Activated CD4-positive, alpha-beta memory T cell treated with anti-CD3 and anti-CD28 coated beads, Interleukin-2, amount 10 ng/mL, durations not matched to agents 7 days and 5 days (primary cell): ENCODE measurements at regions not wholly inside any gene's neighbourhood (a gene's known extent, or its start where the extent isn't known, plus 50 kb on each side); places are given as distances from the start of the nearest gene placed in this dataset.
"Not testable (repeated sequence)": the region's sequence is repeated elsewhere in the genome, so short reads cannot be mapped to it uniquely, and the experiment has no call there.

Source experiments
- CTCF ChIA-PET: fragments of 350-600 bp; sonication (Branson Sonifier 250); formaldehyde crosslinking; loops from one replicate; lab custom pipeline; 2021; ENCODE audit warnings: antibody characterized with exemption, inconsistent platforms; lab: Charles Lee
- POLR2A ChIA-PET: fragments of 350-600 bp; sonication (Branson Sonifier 250); formaldehyde crosslinking; loops from one replicate; lab custom pipeline; 2021; ENCODE audit warnings: antibody characterized with exemption; lab: Charles Lee
- DNase-seq: peaks from one replicate; pipeline ENCODE4 v3.0.0-alpha.2; 2020
- H3K27ac Mint-ChIP-seq: one replicate; pipeline ENCODE4 v1.8.0; 2021; ENCODE audit warnings: mild to moderate bottlenecking, mixed read lengths
- H3K27me3 Mint-ChIP-seq: one replicate; pipeline ENCODE4 v1.8.0; 2021; ENCODE audit warnings: mixed read lengths
- H3K36me3 Mint-ChIP-seq: one replicate; pipeline ENCODE4 v1.8.0; 2021; ENCODE audit warnings: low read depth, mixed read lengths
- H3K4me1 Mint-ChIP-seq: one replicate; pipeline ENCODE4 v1.8.0; 2021; ENCODE audit warnings: mixed read lengths
- H3K4me3 Mint-ChIP-seq: one replicate; pipeline ENCODE4 v1.8.0; 2021; ENCODE audit warnings: mild to moderate bottlenecking, mixed read lengths
- H3K9me3 Mint-ChIP-seq: one replicate; pipeline ENCODE4 v1.8.0; 2021; ENCODE audit warnings: mixed read lengths

DNA sequence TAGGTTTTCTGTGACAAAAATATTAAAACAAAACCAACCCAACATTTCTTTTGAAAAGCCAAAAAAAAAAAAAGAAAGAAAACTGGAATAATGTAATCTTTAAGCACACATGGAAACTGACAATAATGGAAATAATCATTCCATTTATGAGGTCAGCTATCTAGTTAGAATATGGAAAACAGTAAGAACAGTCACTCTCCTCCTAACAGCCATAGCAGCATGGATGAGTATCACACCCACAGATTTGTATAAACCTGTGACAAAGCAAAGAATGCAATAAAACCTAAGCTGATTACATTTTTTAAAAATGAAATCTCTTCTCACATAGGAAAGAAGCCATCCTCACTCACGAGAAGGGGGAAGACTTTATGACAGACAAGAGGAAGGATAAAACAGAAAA, 437.8 kb downstream of the NYAP2 start:
- no peak overlapping the region for H3K27ac Mint-ChIP-seq
- ChIA-PET CTCF (no interaction called here), POLR2A (no interaction called here)
- no peak for DNase-seq
- H3K36me3 Mint-ChIP-seq = no peaks in the 10 kb centered on the region
- H3K4me3 Mint-ChIP-seq = no peak overlapping the region
- no peaks in the 10 kb centered on the region for H3K9me3 Mint-ChIP-seq
- no peaks in the 10 kb centered on the region for H3K27me3 Mint-ChIP-seq
- no peaks in the 10 kb centered on the region for H3K4me1 Mint-ChIP-seq

DNA sequence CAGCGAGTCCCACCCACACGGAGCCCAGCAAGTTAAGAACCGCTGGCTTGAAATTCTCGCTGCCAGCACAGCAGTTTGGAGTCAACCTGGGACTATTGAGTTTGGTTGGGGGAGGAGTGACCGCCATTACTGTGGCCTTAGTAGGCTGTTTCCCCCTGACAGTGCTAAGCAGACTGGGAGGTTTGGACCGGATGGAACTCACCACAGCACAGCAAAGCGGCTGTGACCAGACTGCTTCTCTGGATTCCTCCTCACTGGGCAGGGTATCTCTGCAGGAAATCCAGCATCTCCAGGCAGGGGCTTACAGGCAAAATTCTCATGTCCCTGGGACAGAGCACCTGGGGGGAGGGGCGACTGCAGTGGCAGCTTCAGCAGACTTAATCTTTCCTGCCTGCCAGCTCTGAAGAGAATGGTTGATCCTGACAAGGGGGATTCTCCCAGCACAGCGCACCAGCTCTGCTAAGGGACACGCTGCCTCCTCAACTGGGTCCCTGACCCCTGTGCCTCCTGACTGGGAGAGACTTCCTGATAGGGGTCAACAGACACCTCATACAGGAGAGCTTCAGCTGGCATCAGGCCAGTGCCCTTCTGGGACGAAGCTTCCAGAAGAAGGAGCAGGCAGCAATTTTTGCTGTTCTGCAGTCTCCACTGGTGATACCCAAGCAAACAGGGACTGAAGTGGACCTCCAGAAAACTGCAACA, 425.4 kb downstream of the NYAP2 start:
- Mint-ChIP-seq H3K4me3 (no peak overlapping the region), H3K27me3 (no peaks in the 10 kb centered on the region), H3K36me3 (no peaks in the 10 kb centered on the region), H3K9me3 (peaks cover 2% of the 10 kb centered on the region), H3K27ac (no peak overlapping the region), H3K4me1 (no peaks in the 10 kb centered on the region)
- DNase-seq = no peak
- ChIA-PET POLR2A (no interaction called here), CTCF (no interaction called here)

DNA sequence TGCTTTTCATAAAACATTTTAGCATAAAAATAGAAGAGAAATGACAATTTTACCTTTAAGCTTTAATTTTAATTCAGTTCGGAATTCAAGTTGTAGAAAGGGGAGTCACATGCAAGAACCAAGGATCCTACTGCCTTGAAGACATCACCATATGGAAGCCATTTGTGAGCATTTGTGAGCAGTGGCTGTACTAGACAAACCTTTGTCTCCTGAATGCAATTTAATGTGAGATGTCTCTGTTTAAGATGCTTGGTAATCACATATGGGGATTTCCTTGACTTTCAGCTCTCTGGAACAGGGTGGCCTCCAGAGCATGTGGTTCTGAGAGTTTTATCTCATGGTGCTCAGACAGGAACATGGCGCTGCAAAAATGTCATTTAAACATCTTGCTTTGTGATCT, 421.8 kb downstream of the NYAP2 start:
- no peak overlapping the region for H3K27ac Mint-ChIP-seq
- H3K4me1 Mint-ChIP-seq = no peaks in the 10 kb centered on the region
- H3K4me3 Mint-ChIP-seq = no peak overlapping the region
- DNase-seq = no peak
- CTCF ChIA-PET = no interaction called here
- H3K9me3 Mint-ChIP-seq = peaks cover 2% of the 10 kb centered on the region
- no peaks in the 10 kb centered on the region for H3K27me3 Mint-ChIP-seq
- POLR2A ChIA-PET = no interaction called here
- no peaks in the 10 kb centered on the region for H3K36me3 Mint-ChIP-seq

DNA sequence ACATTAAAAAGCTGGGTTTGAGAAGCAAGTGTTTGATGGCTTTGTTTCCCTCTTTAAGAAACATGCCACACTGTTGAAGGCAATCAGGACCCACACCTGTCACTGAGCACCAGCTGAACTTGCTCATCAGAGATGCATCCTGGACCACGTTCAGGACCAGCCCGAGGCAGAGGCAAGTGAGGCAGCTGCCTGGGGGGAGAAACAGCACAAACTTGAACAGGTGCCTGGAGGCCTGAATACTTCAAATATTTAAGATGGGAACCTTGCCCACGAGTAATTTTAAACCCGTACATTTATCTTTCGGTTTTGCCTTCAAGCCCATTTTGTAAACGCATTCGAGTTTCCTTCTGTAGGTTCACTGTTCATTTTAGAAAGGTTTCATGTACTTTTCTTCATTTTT, 421.3 kb downstream of the NYAP2 start:
- POLR2A ChIA-PET = no interaction called here
- Mint-ChIP-seq H3K4me3 (no peak overlapping the region), H3K4me1 (no peaks in the 10 kb centered on the region), H3K27me3 (no peaks in the 10 kb centered on the region), H3K9me3 (peaks cover 2% of the 10 kb centered on the region), H3K36me3 (no peaks in the 10 kb centered on the region), H3K27ac (no peak overlapping the region)
- no peak for DNase-seq
- CTCF ChIA-PET = no interaction called here

DNA sequence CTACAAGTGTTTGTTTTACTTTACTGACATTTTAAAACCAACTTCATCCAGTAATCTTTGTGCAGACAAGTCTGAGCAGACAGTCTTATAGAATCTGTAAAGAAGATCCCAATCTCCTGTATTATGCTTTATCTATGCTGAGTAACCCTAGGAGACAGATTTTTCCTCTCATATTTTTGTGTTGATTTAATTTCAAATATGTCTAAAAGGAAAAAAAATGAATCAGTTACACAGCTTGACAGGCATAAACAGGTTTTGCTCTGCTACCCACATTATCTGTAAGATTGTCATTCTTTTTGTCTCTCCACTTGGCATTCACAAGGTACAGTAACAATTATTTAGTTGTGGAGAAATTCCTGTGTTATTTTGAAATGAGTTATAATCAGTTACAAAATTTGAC, 415.0 kb downstream of the NYAP2 start:
- Mint-ChIP-seq H3K27me3 (no peaks in the 10 kb centered on the region), H3K27ac (no peak overlapping the region), H3K4me1 (no peaks in the 10 kb centered on the region), H3K4me3 (no peak overlapping the region), H3K9me3 (no peaks in the 10 kb centered on the region), H3K36me3 (no peaks in the 10 kb centered on the region)
- POLR2A ChIA-PET = no interaction called here
- CTCF ChIA-PET = no interaction called here
- no peak for DNase-seq

DNA sequence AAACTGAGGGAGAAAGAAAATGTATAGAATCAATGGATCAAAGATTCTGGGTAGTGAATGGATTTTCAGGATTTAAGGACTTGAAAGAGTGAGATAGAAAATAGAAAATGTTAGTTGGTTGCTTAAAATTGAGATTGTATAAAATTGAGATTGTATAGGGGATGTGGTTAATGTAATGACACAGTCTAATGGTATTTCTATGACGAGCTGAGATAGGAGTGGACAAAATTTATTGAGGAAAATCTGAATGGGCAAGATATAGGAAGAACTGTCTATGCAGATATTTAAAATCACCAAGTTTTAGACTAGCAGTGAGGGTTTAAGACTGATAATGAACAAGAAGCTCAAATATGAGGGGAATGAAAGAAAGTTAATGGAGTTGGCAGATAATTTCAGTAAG, 406.6 kb downstream of the NYAP2 start:
- H3K4me1 Mint-ChIP-seq = no peaks in the 10 kb centered on the region
- no peak overlapping the region for H3K4me3 Mint-ChIP-seq
- CTCF ChIA-PET = no interaction called here
- H3K36me3 Mint-ChIP-seq = no peaks in the 10 kb centered on the region
- H3K27me3 Mint-ChIP-seq = no peaks in the 10 kb centered on the region
- H3K27ac Mint-ChIP-seq = no peak overlapping the region
- POLR2A ChIA-PET = no interaction called here
- no peak for DNase-seq
- H3K9me3 Mint-ChIP-seq = no peaks in the 10 kb centered on the region

DNA sequence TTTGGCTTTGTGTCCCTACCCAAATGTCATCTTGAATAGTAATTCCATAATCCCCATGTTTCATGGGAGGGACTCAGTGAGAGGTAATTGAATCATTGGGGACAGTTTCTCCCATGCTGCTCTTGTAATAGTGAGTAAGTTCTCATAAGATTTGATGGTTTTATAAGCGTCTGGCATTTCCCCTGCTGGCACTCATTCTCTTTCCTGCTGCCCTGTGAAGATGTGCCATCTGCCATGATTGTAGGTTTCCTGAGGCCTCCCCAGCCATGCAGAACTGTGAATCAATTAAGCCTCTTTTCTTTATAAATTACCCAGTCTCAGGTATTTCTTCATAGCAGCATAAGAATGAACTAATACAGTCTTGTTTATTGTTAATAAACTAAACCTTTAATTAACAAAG, 402.6 kb downstream of the NYAP2 start:
- H3K4me3 Mint-ChIP-seq, H3K9me3 Mint-ChIP-seq, DNase-seq, H3K4me1 Mint-ChIP-seq, CTCF ChIA-PET, H3K36me3 Mint-ChIP-seq, H3K27ac Mint-ChIP-seq, POLR2A ChIA-PET, H3K27me3 Mint-ChIP-seq: not testable (repeated sequence)

DNA sequence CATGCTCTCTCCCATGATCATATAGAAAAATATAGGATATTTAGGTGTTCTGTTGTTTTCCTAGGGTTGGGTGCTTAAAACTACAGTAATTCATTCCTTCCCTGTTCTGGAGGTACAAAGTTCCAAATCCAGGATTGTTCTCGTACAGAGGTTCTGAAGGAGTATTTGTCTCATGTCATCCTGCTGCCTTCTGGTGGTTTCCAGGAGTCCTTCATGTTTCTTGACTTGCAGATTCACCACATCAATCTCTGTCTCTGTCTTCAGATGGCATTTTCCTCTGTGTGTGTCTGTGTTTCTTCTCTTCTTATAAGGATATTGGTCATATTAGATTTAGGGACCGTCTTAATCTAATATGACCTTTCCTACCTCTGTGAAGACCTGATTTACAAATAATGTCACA, 397.9 kb downstream of the NYAP2 start:
- H3K4me3 Mint-ChIP-seq = no peak overlapping the region
- H3K27me3 Mint-ChIP-seq = no peaks in the 10 kb centered on the region
- H3K27ac Mint-ChIP-seq = no peak overlapping the region
- DNase-seq = no peak
- ChIA-PET POLR2A (no interaction called here), CTCF (no interaction called here)
- no peaks in the 10 kb centered on the region for H3K9me3 Mint-ChIP-seq
- no peaks in the 10 kb centered on the region for H3K4me1 Mint-ChIP-seq
- no peaks in the 10 kb centered on the region for H3K36me3 Mint-ChIP-seq

DNA sequence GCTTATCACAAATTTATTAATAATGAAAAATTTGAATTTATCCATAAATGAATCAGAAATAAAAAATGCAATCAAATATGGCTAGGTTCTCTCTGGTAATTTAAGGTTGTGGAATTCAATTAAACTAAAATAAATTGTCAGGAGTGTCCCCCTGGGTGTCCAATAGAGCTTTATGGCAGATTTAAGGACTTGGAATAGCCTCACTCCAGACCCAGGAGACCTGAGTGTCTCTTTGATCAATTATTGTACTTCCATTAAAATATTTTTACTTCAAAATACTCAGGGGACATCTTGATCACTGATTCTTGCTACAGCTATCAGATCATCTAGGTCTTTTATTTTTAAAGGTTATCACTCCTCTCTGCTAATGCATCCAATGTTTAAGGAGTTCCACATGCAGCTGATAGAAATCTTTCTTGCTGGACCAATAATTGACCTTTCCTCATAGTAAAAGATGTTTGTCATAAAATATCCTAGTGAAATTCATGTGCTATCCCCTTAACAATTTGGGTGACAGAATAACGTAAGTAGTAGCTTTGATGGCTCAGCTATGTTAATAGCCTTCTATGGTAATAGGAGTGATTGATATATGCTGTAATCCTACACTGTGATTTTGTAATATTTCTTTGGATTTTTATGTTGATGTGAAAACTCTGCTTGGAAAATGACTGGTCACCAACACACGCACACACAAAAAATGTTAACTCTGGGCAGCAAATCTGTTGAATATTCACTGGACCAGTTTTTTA, 395.3 kb downstream of the NYAP2 start:
- POLR2A ChIA-PET = no interaction called here
- Mint-ChIP-seq H3K4me1 (no peaks in the 10 kb centered on the region), H3K27ac (no peak overlapping the region), H3K27me3 (no peaks in the 10 kb centered on the region), H3K4me3 (no peak overlapping the region), H3K36me3 (no peaks in the 10 kb centered on the region), H3K9me3 (no peaks in the 10 kb centered on the region)
- no peak for DNase-seq
- CTCF ChIA-PET = no interaction called here

DNA sequence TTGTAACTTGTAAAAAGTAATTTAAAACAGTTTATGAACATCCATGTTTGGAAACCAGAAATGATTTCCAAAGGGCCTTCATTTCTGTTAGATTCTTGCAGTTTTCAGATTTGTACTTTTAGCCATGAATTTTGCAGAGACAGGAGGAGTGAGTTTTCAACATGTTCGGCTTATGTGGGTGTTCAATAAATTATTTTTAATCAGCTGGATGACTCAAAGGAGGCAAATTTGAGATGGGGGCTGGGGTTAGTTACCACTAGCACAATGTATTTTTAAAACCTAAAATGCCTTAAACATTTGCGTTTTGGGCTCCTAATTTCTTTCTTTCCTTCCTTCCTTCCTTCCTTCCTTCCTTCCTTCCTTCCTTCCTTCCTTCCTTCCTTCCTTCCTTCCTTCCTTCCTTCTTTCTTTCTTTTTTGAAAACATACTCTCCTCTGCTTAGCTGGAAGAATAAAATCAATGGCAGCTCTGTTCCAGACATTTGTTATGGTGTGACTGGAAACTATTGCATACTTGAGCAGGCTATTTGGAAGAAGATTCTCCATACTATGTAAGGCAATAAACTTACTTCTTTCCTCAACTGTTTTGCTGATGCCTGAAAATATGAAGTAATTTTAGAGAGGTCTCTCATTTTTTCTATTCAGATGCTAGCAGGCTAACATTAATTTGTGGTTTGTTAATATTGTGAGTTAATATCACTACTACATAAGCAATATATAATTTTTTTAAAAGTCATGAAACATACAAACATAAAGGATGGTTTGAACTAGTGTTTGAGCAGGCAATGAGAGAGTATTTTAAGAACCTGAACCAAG, 394.4 kb downstream of the NYAP2 start:
- no peak overlapping the region for H3K4me3 Mint-ChIP-seq
- no peaks in the 10 kb centered on the region for H3K9me3 Mint-ChIP-seq
- ChIA-PET CTCF (no interaction called here), POLR2A (no interaction called here)
- H3K27ac Mint-ChIP-seq = no peak overlapping the region
- H3K36me3 Mint-ChIP-seq = no peaks in the 10 kb centered on the region
- H3K27me3 Mint-ChIP-seq = no peaks in the 10 kb centered on the region
- H3K4me1 Mint-ChIP-seq = no peaks in the 10 kb centered on the region
- no peak for DNase-seq

DNA sequence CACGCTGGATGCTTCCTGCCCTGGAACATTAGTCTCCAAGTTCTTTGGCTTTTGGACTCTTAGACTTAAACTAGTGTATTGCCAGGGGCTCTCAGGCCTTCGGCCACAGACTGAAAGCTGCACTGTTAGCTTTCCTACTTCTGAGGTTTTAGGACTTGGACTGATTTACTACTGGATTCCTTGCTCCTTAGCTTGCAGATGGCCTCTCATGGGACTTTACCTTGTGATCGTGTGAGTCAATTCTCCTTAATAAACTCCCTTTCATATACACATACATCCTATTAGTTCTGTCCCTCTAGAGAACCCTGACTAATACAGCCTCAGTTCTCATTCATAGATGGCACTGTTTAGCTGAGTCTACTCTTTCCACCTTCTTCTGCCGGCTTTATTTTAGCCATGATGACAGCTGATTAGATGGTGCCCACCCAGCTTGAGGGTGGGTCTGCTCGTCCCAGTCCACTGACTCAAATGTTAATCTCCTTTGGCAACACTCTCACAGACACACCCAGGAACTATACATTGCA, 389.1 kb downstream of the NYAP2 start:
- Mint-ChIP-seq H3K4me1 (no peaks in the 10 kb centered on the region), H3K27ac (no peak overlapping the region), H3K27me3 (no peaks in the 10 kb centered on the region), H3K4me3 (no peak overlapping the region), H3K36me3 (no peaks in the 10 kb centered on the region), H3K9me3 (no peaks in the 10 kb centered on the region)
- CTCF ChIA-PET = no interaction called here
- POLR2A ChIA-PET = no interaction called here
- no peak for DNase-seq

DNA sequence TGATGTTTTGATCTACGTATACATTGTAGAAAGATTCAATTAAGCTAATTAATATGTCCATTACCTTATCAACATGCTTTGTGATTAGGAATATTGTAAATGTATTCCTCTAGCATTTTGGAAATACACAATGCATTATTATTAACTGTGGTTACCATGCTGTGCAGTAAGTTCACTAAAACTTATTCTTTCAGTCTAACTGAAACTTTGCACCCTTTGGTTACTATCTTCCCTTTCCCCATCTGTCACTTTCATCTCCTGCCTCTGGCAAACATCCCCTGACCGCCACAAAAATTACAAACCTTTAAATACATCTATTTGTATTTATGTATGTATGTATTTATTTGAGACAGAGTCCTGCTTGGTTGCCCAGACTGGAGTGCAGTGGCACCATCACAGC, 388.0 kb downstream of the NYAP2 start:
- POLR2A ChIA-PET = no interaction called here
- H3K9me3 Mint-ChIP-seq = no peaks in the 10 kb centered on the region
- H3K27me3 Mint-ChIP-seq = no peaks in the 10 kb centered on the region
- H3K27ac Mint-ChIP-seq = no peak overlapping the region
- no peaks in the 10 kb centered on the region for H3K4me1 Mint-ChIP-seq
- no peaks in the 10 kb centered on the region for H3K36me3 Mint-ChIP-seq
- DNase-seq = no peak
- CTCF ChIA-PET = no interaction called here
- no peak overlapping the region for H3K4me3 Mint-ChIP-seq

DNA sequence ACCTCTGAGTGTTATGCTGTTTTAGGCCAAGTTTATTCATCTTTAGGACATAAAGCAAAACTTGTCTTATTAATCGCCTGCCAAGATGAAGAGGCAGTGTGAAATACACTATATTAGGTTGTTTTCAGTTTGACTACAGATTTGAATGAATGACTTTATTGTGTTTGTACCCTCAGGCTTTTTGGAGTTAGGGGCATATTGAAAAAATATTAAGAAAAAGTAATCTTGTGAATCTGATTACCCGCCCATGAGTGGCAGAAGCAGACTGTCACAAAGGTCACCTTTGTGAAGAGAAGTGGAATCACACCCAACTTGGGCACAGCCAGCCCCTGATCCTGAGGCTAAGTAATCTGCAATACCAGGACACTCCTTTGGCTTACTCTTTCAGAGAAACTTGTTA, 382.5 kb downstream of the NYAP2 start:
- Mint-ChIP-seq H3K9me3 (no peaks in the 10 kb centered on the region), H3K36me3 (no peaks in the 10 kb centered on the region), H3K4me1 (no peaks in the 10 kb centered on the region), H3K4me3 (no peak overlapping the region), H3K27me3 (no peaks in the 10 kb centered on the region), H3K27ac (no peak overlapping the region)
- ChIA-PET POLR2A (no interaction called here), CTCF (no interaction called here)
- no peak for DNase-seq
